GM08714 (cell line): ENCODE measurements at regions not wholly inside any gene's neighbourhood (a gene's known extent, or its start where the extent isn't known, plus 50 kb on each side); places are given as distances from the start of the nearest gene placed in this dataset.

ENCODE experiments used
- H3K4me3 ChIP-seq: fragments of 200-500 bp; sonication (Bioruptor generic); 2 replicates; pipeline ENCODE4 v1.5.1; 2014; ENCODE audit warnings: mild to moderate bottlenecking, low read length, inconsistent platforms
- ZNF274 ChIP-seq: IDR thresholded peaks from 2 replicates; pipeline ENCODE4 v1.6.1; 2012; ENCODE audit warnings: mild to moderate bottlenecking, low read depth, low read length

GRCh38 chr11:104588970-104589369 lies 309.3 kb downstream of the CASP12 start:
- no peak for TF ChIP-seq ZNF274
- H3K4me3 ChIP-seq: no peak overlapping the region

- no peak for TF ChIP-seq ZNF274
- no peak overlapping the region for H3K4me3 ChIP-seq
Measured at GRCh38 chr11:104588446-104588845, 309.8 kb downstream of the CASP12 start.

- TF ChIP-seq ZNF274: no peak
- H3K4me3 ChIP-seq: no peak overlapping the region
Measured at GRCh38 chr11:104584823-104585222, 313.4 kb downstream of the CASP12 start.

- TF ChIP-seq ZNF274: no peak
- H3K4me3 ChIP-seq: no peak overlapping the region
Measured at GRCh38 chr11:104583857-104584256, 314.4 kb downstream of the CASP12 start.

GRCh38 chr11:104582431-104582830 lies 315.8 kb downstream of the CASP12 start:
- TF ChIP-seq ZNF274: no peak
- H3K4me3 ChIP-seq: no peak overlapping the region

- TF ChIP-seq ZNF274: no peak
- H3K4me3 ChIP-seq: no peak overlapping the region
Measured at GRCh38 chr11:104581246-104581980, 316.8 kb downstream of the CASP12 start.

GRCh38 chr11:104573441-104573990 lies 324.7 kb downstream of the CASP12 start:
- H3K4me3 ChIP-seq: no peak overlapping the region
- no peak for TF ChIP-seq ZNF274

- no peak for TF ChIP-seq ZNF274
- H3K4me3 ChIP-seq: no peak overlapping the region
Measured at GRCh38 chr11:104572279-104572678, 326.0 kb downstream of the CASP12 start.

- TF ChIP-seq ZNF274: no peak
- H3K4me3 ChIP-seq: no peak overlapping the region
Measured at GRCh38 chr11:104570078-104570701, 328.1 kb downstream of the CASP12 start.

GRCh38 chr11:104565583-104565961 lies 332.7 kb downstream of the CASP12 start:
- H3K4me3 ChIP-seq: no peak overlapping the region
- no peak for TF ChIP-seq ZNF274

- TF ChIP-seq ZNF274: no peak
- no peak overlapping the region for H3K4me3 ChIP-seq
Measured at GRCh38 chr11:104564921-104565582, 333.2 kb downstream of the CASP12 start.

GRCh38 chr11:104556606-104557301 lies 341.5 kb downstream of the CASP12 start:
- H3K4me3 ChIP-seq: no peak overlapping the region
- no peak for TF ChIP-seq ZNF274

GRCh38 chr11:104549019-104549418 lies 349.2 kb downstream of the CASP12 start:
- TF ChIP-seq ZNF274: no peak
- no peak overlapping the region for H3K4me3 ChIP-seq

GRCh38 chr11:104547996-104548661 lies 350.1 kb downstream of the CASP12 start:
- H3K4me3 ChIP-seq: no peak overlapping the region
- no peak for TF ChIP-seq ZNF274
